GM13976 (cell line): ENCODE measurements at regions not wholly inside any gene's neighbourhood (a gene's known extent, or its start where the extent isn't known, plus 50 kb on each side); places are given as distances from the start of the nearest gene placed in this dataset.

Experiments
- DNase-seq: peaks from one replicate; pipeline ENCODE4 v3.0.0; 2012; ENCODE audit warnings: low spot score
- CTCF ChIP-seq: IDR thresholded peaks from 2 replicates; pipeline ENCODE4 v1.5.1; 2012; ENCODE audit warnings: borderline replicate concordance, mild to moderate bottlenecking; ENCODE audit not compliant: insufficient read depth; ENCODE audit errors: extremely low read depth, missing control alignments, control extremely low read depth
- in situ Hi-C: fragments of 300-500 bp; cut with MboI; formaldehyde crosslinking; loops from one replicate; pipeline ENCODE4 v1.12.0; 2022; ENCODE audit warnings: low sequenced_read_pairs, mixed read lengths, inconsistent platforms; ENCODE audit not compliant: unreplicated experiment

DNA sequence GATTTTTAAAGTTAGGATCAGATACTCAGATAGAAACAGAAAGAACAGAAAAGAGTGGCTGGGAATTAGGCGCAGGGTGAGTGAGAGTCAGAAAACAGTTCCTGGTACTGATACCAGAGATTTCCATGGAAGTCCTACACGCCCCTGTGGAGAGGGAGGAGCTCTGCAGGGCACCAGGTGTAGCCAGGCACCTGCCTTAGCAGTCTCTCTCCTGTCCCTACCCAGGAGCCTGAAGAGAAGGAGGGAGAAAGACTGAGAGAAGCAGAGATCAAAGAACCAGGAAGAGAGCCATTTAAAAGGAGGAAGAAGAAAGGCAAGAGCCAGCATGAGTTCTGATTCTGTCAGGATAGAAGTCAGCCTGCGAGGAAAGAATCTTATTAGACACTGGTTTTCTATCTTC lies 65.0 kb downstream of the CBLN1 start:
- DNase-seq = no peak
- in situ Hi-C loops = no loop called here
- no peak for TF ChIP-seq CTCF

DNA sequence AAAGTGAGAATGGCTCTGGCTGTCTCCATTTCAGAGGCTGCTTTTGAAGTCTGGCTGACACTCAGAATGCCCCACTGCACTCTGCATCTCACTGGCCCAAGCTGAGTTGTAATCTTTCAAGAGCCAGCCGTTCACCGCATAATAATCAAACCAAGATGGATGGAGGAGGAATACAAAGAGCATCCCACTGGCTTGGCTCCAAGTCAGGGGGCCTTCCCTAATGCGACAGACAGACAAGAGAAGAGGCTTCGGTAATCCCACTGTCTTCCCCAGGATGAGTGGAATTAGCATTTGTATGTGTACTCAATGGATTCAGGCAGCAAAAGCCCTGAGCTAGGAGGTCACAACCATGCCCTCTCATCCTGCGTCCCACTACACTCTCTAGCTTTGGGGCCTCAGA lies 68.0 kb downstream of the CBLN1 start:
- no peak for DNase-seq
- TF ChIP-seq CTCF = no peak
- in situ Hi-C loops = no loop called here

DNA sequence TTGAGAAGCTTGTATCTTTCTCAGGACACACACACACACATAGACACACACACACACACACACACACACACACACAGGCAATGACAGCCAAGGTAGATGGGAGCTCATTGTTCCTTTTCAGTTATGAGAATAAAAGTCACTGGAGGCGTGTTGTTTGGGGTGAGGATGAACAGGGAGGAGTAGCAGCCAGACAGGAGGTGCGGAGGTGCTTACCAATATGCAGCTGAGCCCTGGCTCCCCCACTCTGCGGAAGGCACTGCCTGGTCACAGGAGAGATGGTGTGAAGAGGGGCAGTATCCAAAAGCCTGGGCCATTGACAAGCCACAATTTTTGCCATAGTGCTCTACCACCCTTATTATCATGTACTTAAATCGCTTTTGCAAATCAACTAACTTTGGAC lies 77.4 kb downstream of the CBLN1 start:
- in situ Hi-C loops = no loop called here
- no peak for DNase-seq

GRCh38 chr16:49203361-49203760 lies 78.3 kb downstream of the CBLN1 start:
- in situ Hi-C loops = no loop called here
- no peak for DNase-seq
- no peak for TF ChIP-seq CTCF

More for the DNA sequence above, 77.4 kb downstream of the CBLN1 start:
- no peak for TF ChIP-seq CTCF

- no peak for DNase-seq
- in situ Hi-C loops = no loop called here
Observed at GRCh38 chr16:49201118-49201517, 80.5 kb downstream of the CBLN1 start.

DNA sequence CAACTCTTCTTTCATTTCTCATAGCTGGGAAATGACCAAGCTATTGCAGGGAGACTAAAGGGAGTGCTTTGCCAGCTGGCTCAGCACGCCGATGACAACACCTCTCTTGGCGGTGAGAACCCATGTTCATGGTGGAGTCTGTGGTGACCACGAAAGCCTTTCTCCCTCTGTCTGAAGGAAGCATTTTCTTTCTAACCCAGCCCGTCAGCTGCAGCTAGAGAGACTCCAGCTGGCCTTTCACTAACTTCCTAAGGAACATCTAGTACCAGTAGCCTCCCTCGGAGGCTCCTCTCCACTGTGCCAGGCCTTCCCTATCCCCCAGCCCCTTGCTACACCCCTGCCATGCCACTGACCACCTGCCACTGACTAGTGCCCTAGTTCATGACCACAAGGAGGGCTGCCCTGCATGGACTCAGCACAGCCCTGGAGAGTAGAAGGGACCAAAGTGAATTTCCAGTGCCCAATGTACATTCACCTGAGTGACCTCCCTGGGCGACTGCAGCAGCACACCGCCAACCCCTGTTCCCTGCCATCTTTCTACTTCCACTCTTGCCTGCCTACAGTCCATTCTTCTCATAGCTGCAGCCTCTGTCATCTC lies 81.3 kb downstream of the CBLN1 start:
- TF ChIP-seq CTCF = no peak
- in situ Hi-C loops = no loop called here
- no peak for DNase-seq

More at GRCh38 chr16:49201118-49201517, 80.5 kb downstream of the CBLN1 start:
- TF ChIP-seq CTCF = no peak
